B cell (primary cell): ENCODE measurements at regions not wholly inside any gene's neighbourhood (a gene's known extent, or its start where the extent isn't known, plus 50 kb on each side); places are given as distances from the start of the nearest gene placed in this dataset.

Source experiments
- ATAC-seq: fragments of 200-7000 bp; cut with Tn5 transposase; one replicate; pipeline ENCODE4 v1.10.0; 2021; ENCODE audit warnings: low read depth, mild to moderate bottlenecking, moderate number of reproducible peaks, moderate library complexity
- CTCF ChIA-PET: fragments of 350-600 bp; sonication (Branson Sonifier 250); formaldehyde crosslinking; loops from one replicate; lab custom pipeline; 2021; ENCODE audit warnings: antibody characterized with exemption, inconsistent platforms; lab: Charles Lee
- POLR2A ChIA-PET: fragments of 350-600 bp; sonication (Branson Sonifier 250); formaldehyde crosslinking; loops from one replicate; lab custom pipeline; 2021; ENCODE audit warnings: antibody characterized with exemption; lab: Charles Lee
- DNase-seq: peaks from one replicate; pipeline ENCODE4 v3.0.0; 2013
- H2AFZ ChIP-seq: 2 replicates; pipeline ENCODE4 v1.6.1; 2012; ENCODE audit warnings: mild to moderate bottlenecking, low read depth, low read length; ENCODE audit not compliant: insufficient read depth, poor library complexity, severe bottlenecking
- H3K27ac ChIP-seq, 2 donors: 1 replicate in 1 of 2; 2 replicates in 1 of 2; pipeline ENCODE4 v1.5.1; 2012 to 2013; ENCODE audit warnings: low read length in 2 of 2, mild to moderate bottlenecking in 2 of 2, moderate library complexity in 1 of 2
- H3K27me3 ChIP-seq, 4 experiments: fragments of 200-600 bp in 1 of 4; sonication (generic) in 1 of 4; replicated peaks in 1 of 4; 1 replicate in 2 of 4; 2 replicates in 2 of 4; pipeline versions ENCODE4 v1.6.1 to v1.7.0; 2013 to 2016; ENCODE audit warnings: low read length in 3 of 4, mild to moderate bottlenecking in 2 of 4, mixed read lengths in 1 of 4, moderate library complexity in 1 of 4; ENCODE audit not compliant: insufficient read depth in 4 of 4, control insufficient read depth in 3 of 4; ENCODE audit errors: control extremely low read depth in 1 of 4
- H3K36me3 ChIP-seq, 2 experiments: replicated peaks in 1 of 2; 1 replicate in 1 of 2; 2 replicates in 1 of 2; pipeline versions ENCODE4 v1.6.1 to v1.7.1; 2013; ENCODE audit warnings: low read length in 1 of 2; ENCODE audit not compliant: insufficient read depth in 2 of 2, control insufficient read depth in 1 of 2; ENCODE audit errors: control extremely low read depth in 1 of 2, extremely low read depth in 1 of 2
- H3K4me1 ChIP-seq, 2 donors: fragments of 200-600 bp in 1 of 2; sonication (generic) in 1 of 2; 1 replicate in 1 of 2; 2 replicates in 1 of 2; pipeline versions ENCODE4 v1.5.1 to v1.6.1; 2013 to 2017; ENCODE audit warnings: low read length in 2 of 2; ENCODE audit not compliant: control insufficient read depth in 2 of 2, insufficient read depth in 2 of 2
- H3K4me2 ChIP-seq: replicated peaks from 2 replicates; pipeline ENCODE3; 2012; ENCODE audit warnings: mild to moderate bottlenecking, low read depth, low read length; ENCODE audit not compliant: poor library complexity, severe bottlenecking
- H3K4me3 ChIP-seq, 5 experiments: fragments of 200-600 bp in 1 of 5; sonication (generic) in 1 of 5; 1 replicate in 3 of 5; 2 replicates in 2 of 5; pipeline versions ENCODE4 v1.5.1 to v1.7.0; 2011 to 2016; ENCODE audit warnings: low read length in 4 of 5, mild to moderate bottlenecking in 4 of 5, low read depth in 2 of 5, control low read depth in 1 of 5, moderate library complexity in 1 of 5; ENCODE audit not compliant: insufficient read depth in 1 of 5; ENCODE audit errors: control extremely low read depth in 1 of 5, extremely low read depth in 1 of 5
- H3K79me2 ChIP-seq: fragments of 200-600 bp; sonication (generic); one replicate; pipeline ENCODE4 v1.6.0; 2016; ENCODE audit warnings: low read length; ENCODE audit not compliant: control insufficient read depth, insufficient read depth
- H3K9ac ChIP-seq: fragments of 200-600 bp; sonication (generic); 2 replicates; pipeline ENCODE4 v1.6.1; 2017; ENCODE audit warnings: mild to moderate bottlenecking, low read length, moderate library complexity
- H3K9me3 ChIP-seq, 3 donors: one replicate each; pipeline versions ENCODE4 v1.6.1 to v1.7.1; 2013; ENCODE audit warnings: low read length in 2 of 3; ENCODE audit not compliant: control insufficient read depth in 2 of 3, insufficient read depth in 1 of 3; ENCODE audit errors: control extremely low read depth in 1 of 3
- H4K20me1 ChIP-seq: 2 replicates; pipeline ENCODE4 v1.6.0; 2012; ENCODE audit warnings: mild to moderate bottlenecking, low read length; ENCODE audit not compliant: insufficient read depth, control insufficient read depth, poor library complexity, severe bottlenecking
- H3K27ac Mint-ChIP-seq: one replicate; pipeline ENCODE4 v1.8.0; 2021; ENCODE audit warnings: mixed read lengths
- H3K27me3 Mint-ChIP-seq: one replicate; pipeline ENCODE4 v1.8.0; 2021; ENCODE audit warnings: mixed read lengths
- H3K4me1 Mint-ChIP-seq: one replicate; pipeline ENCODE4 v1.8.0; 2021; ENCODE audit warnings: mixed read lengths
- H3K4me3 Mint-ChIP-seq: one replicate; pipeline ENCODE4 v1.8.0; 2021; ENCODE audit warnings: mixed read lengths
- H3K9me3 Mint-ChIP-seq: one replicate; pipeline ENCODE4 v1.8.0; 2022; ENCODE audit warnings: mixed read lengths; ENCODE audit not compliant: insufficient read depth
- EZH2 ChIP-seq: IDR thresholded peaks from 2 replicates; pipeline ENCODE4 v1.6.1; 2012; ENCODE audit warnings: borderline replicate concordance, low read depth, mild to moderate bottlenecking, moderate library complexity, low read length; ENCODE audit not compliant: insufficient read depth, poor library complexity, severe bottlenecking
- WGBS: methylation state at CpG from one replicate; pipeline ENCODE4 v1.1.5; 2013; ENCODE audit warnings: missing lambda C conversion rate; ENCODE audit not compliant: insufficient coverage; 5-methylcytosine and 5-hydroxymethylcytosine counted together
- intact Hi-C: fragments of 100-400 bp; cut with micrococcal nuclease; formaldehyde crosslinking; loops from one replicate; pipeline ENCODE4 v1.10.0; 2022
- TF ChIP-seq, protein P1 (sequence below): fragments of 200-600 bp; IDR thresholded peaks from one replicate; pipeline ENCODE4 v1.8.0; 2022; ENCODE audit warnings: antibody characterized with exemption, mild to moderate bottlenecking

- TF ChIP-seq EZH2 = no peak
- no peak overlapping the region for H3K4me2 ChIP-seq
- no peak for ATAC-seq
- CTCF ChIA-PET = no interaction called here
- no peaks in the 10 kb centered on the region for H3K27me3 ChIP-seq
- no peak overlapping the region for H3K27ac ChIP-seq
- no peaks in the 10 kb centered on the region for H3K4me1 Mint-ChIP-seq
- POLR2A ChIA-PET = no interaction called here
- DNase-seq = no peak
- H3K27ac Mint-ChIP-seq = no peak overlapping the region
- no peaks in the 10 kb centered on the region for H3K9me3 Mint-ChIP-seq
- H4K20me1 ChIP-seq = no peaks in the 10 kb centered on the region
- H2AFZ ChIP-seq = no peak overlapping the region
- H3K36me3 ChIP-seq = no peaks in the 10 kb centered on the region
- H3K4me3 ChIP-seq = no peak overlapping the region
- WGBS = 50% methylated on average over 5 of the region's 6 CpGs
- intact Hi-C loops = no loop called here
- H3K79me2 ChIP-seq = no peaks in the 10 kb centered on the region
- H3K9me3 ChIP-seq = peaks cover 0 to 4% (median 0%) of the 10 kb centered on the region in 3 donors
- peaks cover 6% of the 10 kb centered on the region for H3K27me3 Mint-ChIP-seq
- H3K4me3 Mint-ChIP-seq = no peak overlapping the region
- no peaks in the 10 kb centered on the region for H3K4me1 ChIP-seq
- no peak overlapping the region for H3K9ac ChIP-seq
Measured at GRCh38 chr5:174425271-174425963, 299.0 kb upstream of the MSX2 start.

DNA sequence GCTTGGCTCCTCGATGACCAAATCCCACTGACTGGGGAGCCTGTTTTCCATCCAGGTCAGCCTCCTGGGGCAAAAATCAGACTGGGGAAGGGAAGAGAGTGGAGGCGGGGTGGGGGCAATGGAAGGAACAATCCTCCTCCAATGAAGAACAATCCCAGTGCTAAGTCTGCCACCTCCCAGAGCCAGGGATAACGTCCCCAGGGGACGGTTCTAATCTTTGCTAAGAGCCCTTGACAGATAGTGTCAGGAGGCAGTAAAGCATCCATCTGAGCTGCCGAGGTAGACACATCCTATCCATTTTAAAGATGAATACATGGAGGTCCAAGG lies 298.5 kb upstream of the MSX2 start:
- H3K4me3 Mint-ChIP-seq = no peak overlapping the region
- no peak overlapping the region for H3K27ac ChIP-seq
- H4K20me1 ChIP-seq = no peaks in the 10 kb centered on the region
- WGBS = 50% methylated on average over 2 of the region's 5 CpGs
- no peaks in the 10 kb centered on the region for H3K9me3 Mint-ChIP-seq
- H3K9me3 ChIP-seq = peaks cover 0 to 4% (median 0%) of the 10 kb centered on the region in 3 donors
- ChIA-PET POLR2A (no interaction called here), CTCF (no interaction called here)
- H3K4me1 ChIP-seq = no peaks in the 10 kb centered on the region
- intact Hi-C loops = no loop called here
- no peaks in the 10 kb centered on the region for H3K36me3 ChIP-seq
- no peak overlapping the region for H3K4me3 ChIP-seq
- no peaks in the 10 kb centered on the region for H3K79me2 ChIP-seq
- H2AFZ ChIP-seq = no peak overlapping the region
- no peaks in the 10 kb centered on the region for H3K4me1 Mint-ChIP-seq
- H3K27me3 Mint-ChIP-seq = peaks cover 6% of the 10 kb centered on the region
- no peak overlapping the region for H3K27ac Mint-ChIP-seq
- ATAC-seq (no peak), DNase-seq (no peak)
- no peak overlapping the region for H3K4me2 ChIP-seq
- H3K27me3 ChIP-seq = no peaks in the 10 kb centered on the region
- H3K9ac ChIP-seq = no peak overlapping the region
- no peak for TF ChIP-seq EZH2
- TF ChIP-seq, protein P1, sequence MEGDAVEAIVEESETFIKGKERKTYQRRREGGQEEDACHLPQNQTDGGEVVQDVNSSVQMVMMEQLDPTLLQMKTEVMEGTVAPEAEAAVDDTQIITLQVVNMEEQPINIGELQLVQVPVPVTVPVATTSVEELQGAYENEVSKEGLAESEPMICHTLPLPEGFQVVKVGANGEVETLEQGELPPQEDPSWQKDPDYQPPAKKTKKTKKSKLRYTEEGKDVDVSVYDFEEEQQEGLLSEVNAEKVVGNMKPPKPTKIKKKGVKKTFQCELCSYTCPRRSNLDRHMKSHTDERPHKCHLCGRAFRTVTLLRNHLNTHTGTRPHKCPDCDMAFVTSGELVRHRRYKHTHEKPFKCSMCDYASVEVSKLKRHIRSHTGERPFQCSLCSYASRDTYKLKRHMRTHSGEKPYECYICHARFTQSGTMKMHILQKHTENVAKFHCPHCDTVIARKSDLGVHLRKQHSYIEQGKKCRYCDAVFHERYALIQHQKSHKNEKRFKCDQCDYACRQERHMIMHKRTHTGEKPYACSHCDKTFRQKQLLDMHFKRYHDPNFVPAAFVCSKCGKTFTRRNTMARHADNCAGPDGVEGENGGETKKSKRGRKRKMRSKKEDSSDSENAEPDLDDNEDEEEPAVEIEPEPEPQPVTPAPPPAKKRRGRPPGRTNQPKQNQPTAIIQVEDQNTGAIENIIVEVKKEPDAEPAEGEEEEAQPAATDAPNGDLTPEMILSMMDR = no peak
